BE2C (cell line): ENCODE measurements at regions not wholly inside any gene's neighbourhood (a gene's known extent, or its start where the extent isn't known, plus 50 kb on each side); places are given as distances from the start of the nearest gene placed in this dataset.

Experiments used
- DNase-seq: peaks from one replicate; pipeline ENCODE4 v3.0.0-alpha.2; 2020
- H3K27me3 ChIP-seq: fragments of 250-450 bp; sonication (Bioruptor Pico); 2 replicates; pipeline ENCODE4 v1.5.1; 2020; ENCODE audit warnings: mild to moderate bottlenecking
- H3K36me3 ChIP-seq: fragments of 250-450 bp; sonication (Bioruptor Pico); 2 replicates; pipeline ENCODE4 v1.5.1; 2020; ENCODE audit warnings: mild to moderate bottlenecking
- H3K4me1 ChIP-seq: fragments of 250-450 bp; sonication (Bioruptor Pico); 2 replicates; pipeline ENCODE4 v1.5.1; 2020
- H3K4me3 ChIP-seq: 2 replicates; pipeline ENCODE4 v1.5.1; 2011; ENCODE audit warnings: low read depth, low read length
- H3K9me3 ChIP-seq: fragments of 250-450 bp; sonication (Bioruptor Pico); 2 replicates; pipeline ENCODE4 v1.5.1; 2020
- CTCF ChIP-seq: IDR thresholded peaks from 2 replicates; pipeline ENCODE4 v1.5.1; 2012; ENCODE audit warnings: mild to moderate bottlenecking, low read depth, low read length

- no peak for DNase-seq
- Histone ChIP-seq H3K9me3 (no peaks in the 10 kb centered on the region), H3K27me3 (no peaks in the 10 kb centered on the region), H3K36me3 (no peaks in the 10 kb centered on the region), H3K4me3 (no peak overlapping the region), H3K4me1 (no peaks in the 10 kb centered on the region)
- TF ChIP-seq CTCF: no peak
Measured at GRCh38 chr2:120894966-120895365, 159.3 kb downstream of the GLI2 start.

GRCh38 chr2:120896126-120896525, 160.5 kb downstream of the GLI2 start:
- H3K36me3 ChIP-seq: no peaks in the 10 kb centered on the region
- H3K4me3 ChIP-seq: no peak overlapping the region
- TF ChIP-seq CTCF: no peak

GRCh38 chr2:120896901-120897300, 161.2 kb downstream of the GLI2 start:
- Histone ChIP-seq H3K27me3 (no peaks in the 10 kb centered on the region), H3K4me1 (peaks cover 2% of the 10 kb centered on the region; the same call in 1 of the 2 replicates), H3K9me3 (no peaks in the 10 kb centered on the region), H3K4me3 (no peak overlapping the region), H3K36me3 (no peaks in the 10 kb centered on the region)
- DNase-seq: no peak
- no peak for TF ChIP-seq CTCF

More at GRCh38 chr2:120896126-120896525, 160.5 kb downstream of the GLI2 start:
- Histone ChIP-seq H3K9me3 (no peaks in the 10 kb centered on the region), H3K27me3 (no peaks in the 10 kb centered on the region), H3K4me1 (peaks cover 2% of the 10 kb centered on the region; the same call in 1 of the 2 replicates)
- no peak for DNase-seq

- no peak for DNase-seq
- no peaks in the 10 kb centered on the region for H3K27me3 ChIP-seq
- TF ChIP-seq CTCF: no peak
- peaks cover 2% of the 10 kb centered on the region; the same call in 1 of the 2 replicates for H3K4me1 ChIP-seq
- H3K9me3 ChIP-seq: no peaks in the 10 kb centered on the region
- H3K36me3 ChIP-seq: no peaks in the 10 kb centered on the region
- H3K4me3 ChIP-seq: no peak overlapping the region
Measured at GRCh38 chr2:120897399-120897798, 161.7 kb downstream of the GLI2 start.

GRCh38 chr2:120898496-120898895, 162.8 kb downstream of the GLI2 start:
- Histone ChIP-seq H3K4me1 (peaks cover 2% of the 10 kb centered on the region; the same call in 1 of the 2 replicates), H3K36me3 (no peaks in the 10 kb centered on the region), H3K9me3 (no peaks in the 10 kb centered on the region), H3K4me3 (no peak overlapping the region), H3K27me3 (no peaks in the 10 kb centered on the region)
- TF ChIP-seq CTCF: no peak
- DNase-seq: no peak

- Histone ChIP-seq H3K9me3 (no peaks in the 10 kb centered on the region), H3K36me3 (no peaks in the 10 kb centered on the region), H3K4me1 (peaks cover 8% of the 10 kb centered on the region), H3K4me3 (no peak overlapping the region), H3K27me3 (no peaks in the 10 kb centered on the region)
- no peak for TF ChIP-seq CTCF
- DNase-seq: no peak
Measured at GRCh38 chr2:120898961-120899750, 163.5 kb downstream of the GLI2 start.
